WTC11 (cell line): ENCODE measurements at regions not wholly inside any gene's neighbourhood (a gene's known extent, or its start where the extent isn't known, plus 50 kb on each side); places are given as distances from the start of the nearest gene placed in this dataset.

ENCODE experiments used
- ATF1 ChIP-seq: sonication (generic); formaldehyde crosslinking; IDR thresholded peaks from 2 replicates; pipeline ENCODE4 v1.8.1; 2023; ENCODE audit warnings: mild to moderate bottlenecking, moderate library complexity, missing genetic modification reagents
- CBFB ChIP-seq: sonication (generic); formaldehyde crosslinking; IDR thresholded peaks from 2 replicates; pipeline ENCODE4 v1.8.1; 2022; ENCODE audit warnings: mild to moderate bottlenecking, low read depth, missing genetic modification reagents
- CTCF ChIP-seq: fragments of 200-600 bp; IDR thresholded peaks from 2 replicates; pipeline ENCODE4 v1.8.0; 2022; ENCODE audit warnings: antibody characterized with exemption
- HMGXB4 ChIP-seq: sonication (generic); formaldehyde crosslinking; IDR thresholded peaks from 2 replicates; pipeline ENCODE4 v1.8.1; 2023; ENCODE audit warnings: mild to moderate bottlenecking, moderate library complexity, missing genetic modification reagents
- NR2C2 ChIP-seq: sonication (generic); formaldehyde crosslinking; IDR thresholded peaks from 2 replicates; pipeline ENCODE4 v1.8.0; 2022; ENCODE audit warnings: mild to moderate bottlenecking, missing genetic modification reagents
- USF2 ChIP-seq: sonication (generic); formaldehyde crosslinking; IDR thresholded peaks from 2 replicates; pipeline ENCODE4 v1.8.1; 2023; ENCODE audit warnings: mild to moderate bottlenecking, missing genetic modification reagents, moderate library complexity
- ZNF396 ChIP-seq: fragments of 250-450 bp; sonication (Bioruptor Pico); IDR thresholded peaks from 2 replicates; pipeline ENCODE4 v1.8.0; 2021; ENCODE audit warnings: mild to moderate bottlenecking, moderate library complexity, borderline replicate concordance

GRCh38 chr1:115572710-115573109, 69.1 kb upstream of the VANGL1 start:
- TF ChIP-seq HMGXB4 (CRISPR knock-in tag) (no peak), USF2 (CRISPR knock-in tag) (no peak), CTCF (no peak), ATF1 (CRISPR knock-in tag) (no peak), CBFB (CRISPR knock-in tag) (no peak), ZNF396 (CRISPR knock-in tag) (no peak), NR2C2 (CRISPR knock-in tag) (no peak)
